HG02885 (cell line): ENCODE measurements at regions not wholly inside any gene's neighbourhood (a gene's known extent, or its start where the extent isn't known, plus 50 kb on each side); places are given as distances from the start of the nearest gene placed in this dataset.

Experiments
- ATAC-seq: cut with Tn5 transposase; IDR thresholded peaks from one replicate; pipeline ENCODE4 v1.9.1; 2021; ENCODE audit warnings: mild to moderate bottlenecking; ENCODE audit not compliant: unreplicated experiment, poor library complexity

DNA sequence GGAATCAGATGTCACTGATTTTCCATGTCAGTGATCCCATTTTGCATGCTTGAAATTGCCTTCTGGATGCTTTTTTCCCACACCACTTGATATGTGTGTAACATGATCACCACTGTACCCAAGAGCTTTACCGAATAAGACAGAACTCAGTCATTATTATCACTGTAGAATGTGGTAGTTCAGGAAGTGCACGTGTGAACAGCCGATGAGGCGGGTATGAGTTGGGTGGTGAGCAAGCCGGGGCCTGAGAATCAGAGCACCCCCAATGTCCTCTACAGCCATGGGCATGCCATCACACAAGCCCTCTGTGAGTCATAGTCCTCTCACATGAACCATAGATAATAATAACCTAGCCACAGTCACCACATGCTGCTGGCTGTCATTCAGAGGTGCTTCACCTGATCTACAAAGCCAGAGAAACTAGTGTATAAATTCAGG lies 470.8 kb downstream of the SOX2 start:
- ATAC-seq = no peak

DNA sequence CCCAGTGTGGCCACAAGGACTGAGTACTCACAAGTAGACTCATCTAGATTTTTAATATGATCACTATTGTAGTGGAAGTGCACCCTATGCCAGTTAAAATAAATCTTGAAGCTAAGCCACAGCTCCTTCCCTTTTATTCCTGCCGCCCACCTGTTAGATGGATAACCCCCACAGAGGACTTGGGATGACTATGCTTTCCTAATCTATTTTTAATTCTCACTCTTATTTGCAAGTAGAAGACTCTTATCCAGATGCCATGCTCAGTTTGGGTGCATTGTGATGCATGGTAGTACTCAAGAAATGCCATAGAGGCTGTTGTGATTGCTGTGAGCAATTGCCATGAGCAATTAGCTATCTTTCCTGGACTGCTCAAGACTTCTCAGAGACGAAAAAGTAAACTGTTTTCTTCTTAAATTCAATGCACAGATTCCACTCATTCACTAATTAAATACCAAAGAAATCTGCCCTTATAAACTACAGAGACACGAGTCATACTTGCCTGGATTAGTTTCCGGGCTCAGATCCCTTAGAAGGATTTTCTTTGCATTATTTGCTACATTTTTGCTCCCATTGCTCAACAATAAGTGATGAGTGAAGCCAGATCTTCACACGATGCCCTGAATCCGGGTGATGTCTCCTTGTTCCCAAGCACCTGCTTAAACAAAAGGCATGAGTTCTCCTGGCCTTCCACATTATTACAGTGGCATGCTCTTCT lies 472.1 kb downstream of the SOX2 start:
- no peak for ATAC-seq

DNA sequence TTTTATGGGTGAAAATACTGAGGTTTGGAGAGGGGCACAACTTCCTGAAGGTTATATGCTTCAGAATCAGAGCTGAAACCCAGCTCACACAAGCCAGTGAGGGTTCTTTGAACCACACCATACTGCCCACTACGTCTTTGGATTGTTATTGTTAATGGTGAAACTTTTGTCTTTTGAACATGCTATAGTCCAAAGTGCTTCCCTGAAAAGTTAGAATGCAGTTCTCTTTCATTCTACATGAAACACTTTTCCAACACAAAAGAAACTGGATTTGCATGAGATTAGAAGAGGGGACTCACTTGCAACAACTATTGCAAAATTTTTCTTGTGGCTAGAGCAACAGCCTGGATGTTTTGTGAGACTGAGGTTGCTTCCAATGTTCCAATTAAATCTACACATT lies 473.6 kb downstream of the SOX2 start:
- no peak for ATAC-seq

DNA sequence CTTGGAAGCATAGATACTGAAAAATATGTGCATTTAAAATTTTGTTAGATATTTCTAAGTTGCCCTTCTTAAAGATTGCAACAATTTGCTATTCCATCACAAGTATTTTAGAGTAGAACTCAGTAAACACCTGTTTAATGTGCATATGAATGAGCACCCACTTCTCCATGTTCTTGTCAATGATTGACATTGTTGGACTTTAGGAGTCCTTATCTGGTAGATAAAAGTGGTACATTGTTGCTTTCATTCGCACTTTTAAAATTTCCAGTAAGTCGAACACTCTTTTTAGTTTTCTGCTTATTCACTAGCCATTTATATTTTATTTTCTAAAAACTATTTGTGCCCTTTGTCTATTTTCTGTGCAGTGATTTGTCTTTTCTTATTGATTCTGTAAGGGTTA lies 478.3 kb downstream of the SOX2 start:
- no peak for ATAC-seq

DNA sequence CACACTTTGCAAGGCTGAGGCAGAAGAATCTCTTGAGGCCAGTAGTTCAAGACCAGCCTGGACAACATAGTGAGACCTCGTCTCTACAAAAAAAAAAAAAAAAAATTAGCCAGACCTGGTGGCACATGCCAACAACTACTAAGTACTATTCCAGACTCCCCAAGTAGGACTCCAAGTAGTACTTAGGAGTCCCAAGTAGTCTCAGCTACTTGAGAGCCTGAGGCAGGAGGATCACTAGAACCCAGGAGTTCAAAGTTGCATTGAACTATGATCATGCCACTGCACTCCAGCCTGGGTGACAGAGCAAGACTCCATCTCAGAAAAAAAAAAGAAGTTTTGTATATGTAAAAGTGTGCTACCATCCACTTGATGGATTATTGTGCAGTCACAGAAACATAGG lies 486.6 kb downstream of the SOX2 start:
- ATAC-seq = no peak

DNA sequence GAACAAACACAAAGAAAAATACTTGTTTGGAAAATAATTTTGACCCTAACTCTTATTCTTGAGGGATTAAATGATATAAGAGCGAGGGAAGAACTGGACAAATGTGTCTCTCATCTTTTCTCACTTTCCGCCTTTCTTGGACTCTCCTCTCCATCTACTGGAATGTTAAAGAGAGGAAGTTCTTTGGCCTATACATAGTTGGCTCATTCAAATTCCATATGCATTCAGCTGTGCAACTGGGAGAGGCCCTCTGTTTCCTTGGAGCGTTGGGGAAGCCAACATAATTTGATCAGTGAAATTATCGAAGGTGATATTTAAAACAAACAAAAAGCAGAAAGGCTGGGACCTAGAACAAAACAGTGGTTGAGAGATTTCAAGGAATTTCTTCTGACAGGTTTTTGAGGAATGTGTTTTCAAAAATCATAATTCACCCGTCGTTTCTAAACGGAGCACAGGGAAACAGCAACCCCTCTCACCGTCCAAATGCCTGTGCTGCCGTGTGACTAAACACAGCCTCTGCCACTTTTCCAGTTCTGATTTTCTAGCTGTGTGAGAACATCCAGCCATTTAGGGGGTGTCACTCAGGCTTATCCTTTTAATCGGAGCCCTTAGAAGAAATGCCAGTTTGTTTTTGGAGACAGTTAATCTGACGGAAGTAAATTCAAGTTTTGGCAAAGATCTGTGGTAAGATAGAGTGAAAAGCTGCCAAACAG lies 489.9 kb downstream of the SOX2 start:
- ATAC-seq = no peak

DNA sequence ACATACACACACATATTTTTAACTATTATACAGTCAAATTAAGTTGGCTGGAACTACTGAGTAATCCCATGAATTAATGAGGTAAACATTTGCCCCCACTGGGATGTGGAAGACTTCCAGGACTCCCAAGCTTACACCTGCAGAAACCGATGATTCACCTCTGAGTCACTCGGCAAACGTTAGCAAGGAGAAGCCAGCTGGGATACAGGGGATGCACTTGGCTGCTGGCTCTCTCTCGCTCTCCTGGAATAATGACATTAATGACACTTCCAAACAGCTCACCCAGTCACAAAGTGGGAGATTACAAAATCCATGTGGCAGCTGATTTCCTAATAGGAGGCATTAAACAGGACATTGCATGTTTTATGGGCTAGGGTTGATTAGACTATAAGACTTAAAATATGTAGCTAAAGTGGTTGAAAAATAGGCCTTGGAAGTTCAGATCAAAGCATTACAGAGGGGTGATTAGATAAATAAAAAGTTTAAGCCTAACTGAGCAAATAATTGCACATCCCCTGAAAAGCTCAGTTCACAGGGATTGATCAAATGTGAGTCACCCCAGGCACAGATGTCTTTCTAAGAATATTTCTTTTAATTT lies 500.9 kb downstream of the SOX2 start:
- no peak for ATAC-seq

DNA sequence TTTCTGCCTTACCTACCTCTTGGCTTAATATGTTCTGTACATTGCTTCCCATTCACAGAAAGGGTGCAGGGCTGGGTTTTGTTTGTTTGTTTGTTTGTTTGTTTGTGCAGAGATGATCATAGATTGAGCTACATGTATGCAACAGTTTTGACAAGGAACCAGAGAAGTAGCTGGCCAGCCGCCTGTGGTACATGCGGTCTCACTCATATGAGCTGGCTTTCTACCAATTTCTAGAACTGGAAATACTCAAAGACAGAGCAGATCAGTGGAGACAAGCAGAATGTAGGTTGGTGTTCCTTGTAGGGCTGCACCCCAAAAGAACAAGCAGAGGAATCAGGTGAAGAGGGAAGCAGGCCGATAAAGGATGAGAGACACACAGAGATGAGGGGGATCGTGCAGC lies 502.7 kb downstream of the SOX2 start:
- ATAC-seq = no peak

DNA sequence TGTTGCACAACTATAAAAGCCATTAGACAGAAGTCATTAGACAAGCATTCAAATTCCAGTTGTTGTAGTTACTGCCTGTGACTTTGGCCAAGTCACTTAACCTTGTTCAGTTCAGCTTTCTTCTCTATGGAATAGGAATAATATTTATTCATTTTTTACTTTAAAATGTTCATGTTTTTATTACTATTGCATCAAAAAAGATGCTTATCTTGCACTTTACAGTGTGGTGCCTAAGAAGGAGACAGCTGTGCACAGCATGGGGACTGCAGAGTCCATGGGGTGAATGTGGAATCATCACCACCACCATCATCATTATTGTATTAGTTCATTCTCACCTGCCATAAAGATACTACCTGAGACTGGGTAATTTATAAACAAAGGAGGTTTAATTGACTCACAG lies 504.2 kb downstream of the SOX2 start:
- ATAC-seq = no peak

DNA sequence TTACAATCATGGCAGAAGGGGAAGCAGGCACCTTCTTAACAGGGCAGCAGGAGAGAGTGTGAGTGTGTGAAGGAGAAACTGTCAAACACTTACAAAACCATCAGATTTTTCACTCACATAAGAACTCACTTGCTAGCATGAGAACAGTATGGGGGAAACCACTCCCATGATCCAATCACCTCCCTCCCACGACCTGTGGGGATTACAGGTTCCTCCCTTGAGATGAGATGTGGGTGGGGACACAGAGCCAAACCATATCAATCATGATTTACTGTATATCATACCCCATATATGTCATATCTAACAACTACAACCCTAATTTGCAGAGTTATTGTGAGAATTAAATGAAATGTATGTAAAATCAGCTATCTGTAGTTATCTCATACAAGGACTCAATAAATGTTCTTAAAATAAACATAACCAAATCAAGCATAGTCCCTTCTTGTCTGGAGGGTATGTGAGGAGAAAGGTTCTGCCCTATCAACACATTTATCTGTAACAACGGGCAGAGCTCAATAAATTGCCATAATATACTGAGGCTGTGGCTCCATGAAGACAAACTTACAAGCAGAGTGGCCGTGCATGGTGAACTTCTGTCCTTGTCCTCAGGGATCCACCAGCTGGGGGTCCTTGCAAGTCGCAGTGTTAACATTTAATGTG lies 504.7 kb downstream of the SOX2 start:
- no peak for ATAC-seq

DNA sequence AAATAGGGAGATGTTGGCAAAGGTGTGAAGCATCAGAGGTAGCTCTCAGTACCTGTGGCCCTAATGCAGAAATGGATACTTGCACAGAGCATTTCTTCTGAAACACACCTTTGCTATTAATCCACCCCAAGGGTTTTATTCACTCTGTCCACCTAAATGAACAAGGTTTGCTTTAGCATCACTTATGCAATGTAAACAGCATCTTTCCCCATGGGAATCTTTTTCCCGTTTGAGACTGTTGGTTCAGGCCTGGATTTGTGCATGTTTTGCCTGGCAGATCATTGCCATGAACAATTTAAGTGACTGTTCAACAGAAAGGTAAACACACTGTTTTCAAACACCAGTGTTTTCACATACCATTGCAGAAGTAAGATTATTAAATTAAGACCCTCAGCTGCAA lies 508.3 kb downstream of the SOX2 start:
- no peak for ATAC-seq

DNA sequence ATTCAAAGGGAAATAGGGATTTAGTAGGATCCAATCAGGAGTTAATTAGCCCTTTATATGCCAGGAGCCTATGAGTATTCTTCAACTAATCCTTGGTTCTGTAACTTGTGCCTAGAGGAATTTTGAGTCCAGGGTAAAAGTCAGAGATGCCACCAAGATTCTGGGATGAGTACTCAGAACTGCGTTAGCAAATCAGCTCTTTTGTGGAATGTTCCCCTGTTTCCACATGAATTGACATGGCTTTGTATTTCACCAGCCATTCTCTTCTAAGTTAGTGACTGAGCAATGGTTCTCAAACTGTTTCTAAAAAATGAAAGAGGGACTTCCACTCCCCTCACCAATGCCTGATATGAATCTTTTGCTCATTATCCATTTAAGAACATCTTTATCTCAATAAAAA lies 508.7 kb downstream of the SOX2 start:
- no peak for ATAC-seq

DNA sequence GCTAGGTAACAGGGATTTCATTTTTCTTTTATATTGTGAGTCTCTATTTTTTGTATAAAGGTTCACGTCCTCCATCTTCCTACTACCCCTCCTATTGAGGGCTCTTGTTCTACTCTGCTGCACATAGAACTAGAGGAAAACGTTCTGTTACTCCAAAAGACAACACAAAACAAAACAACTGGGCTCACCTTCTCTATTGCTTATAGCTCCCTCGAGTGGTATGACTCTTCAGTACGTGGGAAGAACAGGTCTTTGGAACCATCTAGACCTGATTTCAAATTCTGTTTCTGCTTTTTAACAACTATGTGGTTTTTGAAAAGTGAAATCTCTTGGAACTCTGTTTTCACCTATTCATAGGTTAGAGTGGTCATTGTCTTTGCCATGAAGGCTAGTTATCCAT lies 515.3 kb downstream of the SOX2 start:
- no peak for ATAC-seq

DNA sequence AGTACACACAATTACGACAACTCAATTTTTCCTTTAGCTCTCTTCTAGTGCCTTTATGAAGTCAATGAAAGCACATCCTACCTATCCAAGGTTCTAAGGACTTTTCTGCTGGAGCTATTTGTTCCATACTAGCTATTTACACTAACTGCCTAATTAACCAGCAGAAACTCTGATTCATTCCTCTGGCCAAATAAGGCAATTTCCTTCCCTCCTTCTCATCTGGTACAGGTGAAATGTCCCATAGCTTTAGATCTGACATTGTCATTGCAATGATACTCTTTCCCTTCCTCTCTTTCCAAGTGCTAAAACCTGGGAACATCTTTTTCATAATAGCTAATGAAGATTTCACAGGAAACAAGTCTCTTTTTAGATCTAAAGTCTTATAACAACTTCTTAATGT lies 521.7 kb downstream of the SOX2 start:
- ATAC-seq = no peak

DNA sequence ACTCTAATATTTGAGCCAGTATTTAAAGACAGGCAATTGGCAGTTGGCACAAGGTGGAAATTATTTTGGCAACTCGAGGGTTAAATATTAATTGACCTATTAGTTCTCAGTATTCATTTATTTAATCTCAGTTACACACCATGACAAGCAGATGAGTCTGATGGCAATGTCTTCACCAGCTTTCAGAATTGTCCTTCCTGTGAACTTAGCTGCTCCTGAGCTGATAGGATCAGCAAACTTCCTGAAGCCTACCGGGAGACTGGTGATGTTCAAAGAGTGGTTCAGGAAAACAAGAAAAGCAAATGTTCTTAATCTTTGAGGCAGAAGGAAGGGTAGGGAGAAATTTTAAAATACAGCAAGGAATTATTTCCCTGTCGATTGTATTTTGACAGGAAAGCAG lies 522.2 kb downstream of the SOX2 start:
- ATAC-seq = no peak

DNA sequence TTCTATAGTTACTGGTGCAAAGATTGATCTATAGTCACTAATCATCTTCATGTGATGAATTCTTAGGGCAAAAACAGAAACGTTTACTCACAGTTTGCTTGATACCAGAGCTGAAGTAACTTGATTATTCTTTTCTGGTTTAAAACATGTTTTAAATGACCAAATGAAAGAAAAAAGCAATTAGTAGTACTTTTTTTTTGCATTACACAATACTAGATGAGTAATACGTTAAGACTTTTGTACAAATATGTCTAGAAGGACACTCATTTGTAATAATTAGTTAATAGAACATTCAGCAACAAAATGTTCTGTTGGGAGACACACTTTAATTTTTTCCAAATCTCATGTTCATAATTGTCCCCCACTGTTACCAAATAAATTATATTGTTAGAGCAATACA lies 523.2 kb downstream of the SOX2 start:
- ATAC-seq = no peak

DNA sequence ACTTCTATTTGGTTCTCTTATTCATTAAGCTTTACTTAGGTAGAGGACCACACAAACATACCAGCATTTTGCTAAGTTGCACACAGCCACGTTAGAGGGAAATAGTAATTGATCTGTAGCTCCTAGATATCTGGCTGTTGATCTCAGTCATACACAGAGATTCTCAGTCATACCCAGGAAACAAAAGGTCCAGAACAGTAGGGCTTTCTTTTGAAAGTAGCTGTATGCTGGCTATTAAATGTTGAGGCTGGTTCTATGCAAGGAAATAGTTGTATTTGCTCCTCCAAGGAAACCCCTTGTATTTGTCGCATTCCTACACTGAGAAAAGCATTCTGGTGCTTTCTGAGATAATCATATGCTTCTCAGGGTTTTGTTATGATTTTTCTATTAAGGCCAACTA lies 523.8 kb downstream of the SOX2 start:
- no peak for ATAC-seq

DNA sequence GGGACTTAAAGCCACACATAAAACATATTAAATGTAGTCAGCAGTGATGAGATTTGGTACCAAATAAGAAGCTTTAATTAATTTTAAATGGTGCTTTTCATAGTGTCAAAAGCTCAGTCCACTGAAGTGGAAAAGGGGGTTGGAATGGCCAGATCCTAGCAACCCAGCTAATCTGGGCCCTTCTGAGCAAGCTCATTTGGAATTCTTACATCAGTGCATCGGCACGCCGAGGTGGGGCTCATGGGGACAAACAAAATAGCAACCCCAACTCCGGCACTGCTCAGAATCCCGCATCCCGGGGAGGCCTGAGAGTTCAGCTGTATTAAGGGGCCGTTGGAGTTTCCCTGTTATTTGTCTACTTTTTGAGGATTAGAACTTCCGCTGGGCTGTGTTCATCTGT lies 526.4 kb downstream of the SOX2 start:
- no peak for ATAC-seq

DNA sequence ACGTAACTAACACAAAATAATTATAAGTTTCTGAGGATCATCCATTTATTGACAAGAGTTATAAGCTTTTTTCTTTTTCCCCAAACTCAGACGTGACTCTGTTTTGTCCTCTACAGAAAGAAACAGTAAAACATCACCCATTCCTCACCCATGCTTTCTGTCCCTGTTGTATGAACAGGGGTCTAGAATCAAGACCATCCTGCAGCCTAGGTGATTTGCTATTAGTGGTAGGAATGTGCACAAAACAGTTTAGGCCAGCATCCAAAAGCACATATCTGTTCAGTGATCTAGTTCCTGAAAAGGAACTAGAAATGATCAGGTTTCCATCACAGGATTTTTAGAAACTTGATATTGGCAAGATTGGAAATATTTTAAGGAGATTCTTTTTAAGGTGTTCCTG lies 527.6 kb downstream of the SOX2 start:
- ATAC-seq = no peak

DNA sequence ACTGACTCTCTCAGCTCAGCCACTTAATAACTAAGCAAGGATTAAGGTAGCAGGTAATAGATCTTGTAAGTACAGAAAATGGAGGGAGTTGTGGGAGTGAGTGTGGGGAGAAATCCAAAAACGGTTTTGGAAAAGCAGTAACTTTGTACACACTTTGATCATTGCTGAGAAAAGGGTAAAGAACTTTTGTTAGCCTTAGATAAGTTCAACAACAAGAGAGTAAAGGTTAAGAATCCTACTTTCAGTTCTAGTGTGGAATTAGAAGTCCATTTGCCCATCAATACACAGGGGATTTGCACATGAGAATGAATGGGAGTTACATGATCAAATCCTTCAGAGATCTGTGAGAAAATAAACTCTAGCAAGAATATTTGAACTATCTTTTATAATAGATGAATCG lies 528.7 kb downstream of the SOX2 start:
- no peak for ATAC-seq

DNA sequence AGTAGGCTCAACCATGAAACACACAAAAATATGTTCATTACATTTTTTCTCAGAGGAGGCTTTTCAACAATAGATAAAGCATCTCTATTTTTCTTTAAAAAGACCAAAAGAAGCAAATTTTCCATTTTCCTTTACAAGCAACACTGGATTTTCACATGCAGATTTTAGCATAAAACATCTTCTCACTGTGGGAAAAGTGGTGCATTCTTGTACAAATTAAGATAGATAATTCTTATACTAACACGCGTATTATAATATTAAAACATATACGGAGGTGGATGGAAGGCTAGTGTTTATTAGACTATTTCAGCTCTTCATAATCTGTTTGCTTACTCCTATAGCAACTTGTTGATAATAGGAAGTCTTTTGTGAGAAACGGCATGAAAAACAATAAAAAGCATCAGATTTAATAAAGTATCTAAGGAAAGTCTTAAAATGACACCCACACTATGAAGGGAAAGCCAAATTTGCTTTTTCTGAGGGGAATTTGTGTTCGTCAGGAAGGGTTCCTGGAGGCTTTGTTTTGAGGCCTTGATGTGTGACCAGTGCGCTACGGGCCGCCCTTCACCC lies 529.6 kb downstream of the SOX2 start:
- ATAC-seq = no peak
